Ovary (tissue), 3 donors: ENCODE measurements at regions not wholly inside any gene's neighbourhood (a gene's known extent, or its start where the extent isn't known, plus 50 kb on each side); places are given as distances from the start of the nearest gene placed in this dataset.

Experiments
- POLR2A ChIP-seq: fragments of 450-650 bp; IDR thresholded peaks from one replicate; pipeline ENCODE4 v1.6.1; 2017; ENCODE audit warnings: antibody characterized with exemption, mild to moderate bottlenecking, moderate library complexity
- TF ChIP-seq, protein P1 (sequence below), 3 donors: fragments of 450-650 bp in 2 of 3; fragments of 200-600 bp in 1 of 3; IDR thresholded peaks; one replicate each; pipeline versions ENCODE4 v1.5.1 to v1.8.0; 2016 to 2022; ENCODE audit warnings: antibody characterized with exemption in 3 of 3, mild to moderate bottlenecking in 1 of 3
- donor health status: DM: no; HTN: no; CAD: no.

DNA sequence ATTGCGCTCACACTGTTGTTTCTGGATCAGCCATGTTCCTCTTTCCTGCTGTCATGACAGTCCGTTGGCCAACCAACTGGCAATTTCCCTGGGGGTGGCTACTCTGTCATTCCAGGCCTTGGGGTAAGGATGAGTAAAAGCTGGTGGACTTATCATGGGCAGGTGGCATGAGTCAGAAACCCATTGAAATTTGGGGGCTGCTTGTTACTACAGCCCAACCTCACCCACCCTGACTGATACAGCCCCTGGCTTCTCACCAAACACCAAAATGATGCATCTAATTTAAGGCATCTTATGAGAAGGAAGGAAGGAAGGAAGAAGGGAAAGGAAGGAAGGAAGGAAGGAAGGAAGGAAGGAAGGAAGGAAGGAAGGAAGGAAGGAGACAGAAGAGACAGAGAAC lies 53.9 kb upstream of the CRHR1 start:
- TF ChIP-seq POLR2A, result no peak
- TF ChIP-seq, protein P1, sequence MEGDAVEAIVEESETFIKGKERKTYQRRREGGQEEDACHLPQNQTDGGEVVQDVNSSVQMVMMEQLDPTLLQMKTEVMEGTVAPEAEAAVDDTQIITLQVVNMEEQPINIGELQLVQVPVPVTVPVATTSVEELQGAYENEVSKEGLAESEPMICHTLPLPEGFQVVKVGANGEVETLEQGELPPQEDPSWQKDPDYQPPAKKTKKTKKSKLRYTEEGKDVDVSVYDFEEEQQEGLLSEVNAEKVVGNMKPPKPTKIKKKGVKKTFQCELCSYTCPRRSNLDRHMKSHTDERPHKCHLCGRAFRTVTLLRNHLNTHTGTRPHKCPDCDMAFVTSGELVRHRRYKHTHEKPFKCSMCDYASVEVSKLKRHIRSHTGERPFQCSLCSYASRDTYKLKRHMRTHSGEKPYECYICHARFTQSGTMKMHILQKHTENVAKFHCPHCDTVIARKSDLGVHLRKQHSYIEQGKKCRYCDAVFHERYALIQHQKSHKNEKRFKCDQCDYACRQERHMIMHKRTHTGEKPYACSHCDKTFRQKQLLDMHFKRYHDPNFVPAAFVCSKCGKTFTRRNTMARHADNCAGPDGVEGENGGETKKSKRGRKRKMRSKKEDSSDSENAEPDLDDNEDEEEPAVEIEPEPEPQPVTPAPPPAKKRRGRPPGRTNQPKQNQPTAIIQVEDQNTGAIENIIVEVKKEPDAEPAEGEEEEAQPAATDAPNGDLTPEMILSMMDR (IDR thresholded peaks at IDR 0.05), result no peak
